Neutrophil (primary cell): ENCODE measurements at regions not wholly inside any gene's neighbourhood (a gene's known extent, or its start where the extent isn't known, plus 50 kb on each side); places are given as distances from the start of the nearest gene placed in this dataset.

Experiments used
- H3K27ac ChIP-seq: fragments of 200-600 bp; sonication (generic); 2 replicates; pipeline ENCODE4 v1.5.1; 2016; ENCODE audit warnings: mild to moderate bottlenecking, moderate library complexity
- H3K27me3 ChIP-seq: fragments of 200-600 bp; sonication (generic); 2 replicates; pipeline ENCODE4 v1.6.0; 2016; ENCODE audit warnings: mild to moderate bottlenecking
- H3K36me3 ChIP-seq: fragments of 200-600 bp; sonication (generic); 2 replicates; pipeline ENCODE4 v1.5.1; 2017
- H3K4me1 ChIP-seq, 2 experiments: fragments of 200-600 bp in 1 of 2; sonication (generic) in 1 of 2; 1 replicate in 1 of 2; 2 replicates in 1 of 2; pipeline versions ENCODE4 v1.5.1 to v1.6.1; 2013 to 2016; ENCODE audit warnings: low read depth in 1 of 2, low read length in 1 of 2, mild to moderate bottlenecking in 1 of 2, moderate library complexity in 1 of 2; ENCODE audit not compliant: control insufficient read depth in 1 of 2, insufficient read depth in 1 of 2
- H3K4me3 ChIP-seq, 2 experiments: fragments of 200-600 bp in 1 of 2; sonication (generic) in 1 of 2; 1 replicate in 1 of 2; 2 replicates in 1 of 2; pipeline ENCODE4 v1.5.1; 2013 to 2016; ENCODE audit warnings: low read depth in 1 of 2, low read length in 1 of 2, mild to moderate bottlenecking in 1 of 2, moderate library complexity in 1 of 2
- H3K9me3 ChIP-seq: fragments of 200-600 bp; sonication (generic); 2 replicates; pipeline ENCODE4 v1.5.1; 2016
- TF ChIP-seq, protein P1 (sequence below): fragments of 200-600 bp; sonication (generic); IDR thresholded peaks from 2 replicates; pipeline ENCODE4 v1.5.1; 2016; ENCODE audit warnings: antibody characterized with exemption

DNA sequence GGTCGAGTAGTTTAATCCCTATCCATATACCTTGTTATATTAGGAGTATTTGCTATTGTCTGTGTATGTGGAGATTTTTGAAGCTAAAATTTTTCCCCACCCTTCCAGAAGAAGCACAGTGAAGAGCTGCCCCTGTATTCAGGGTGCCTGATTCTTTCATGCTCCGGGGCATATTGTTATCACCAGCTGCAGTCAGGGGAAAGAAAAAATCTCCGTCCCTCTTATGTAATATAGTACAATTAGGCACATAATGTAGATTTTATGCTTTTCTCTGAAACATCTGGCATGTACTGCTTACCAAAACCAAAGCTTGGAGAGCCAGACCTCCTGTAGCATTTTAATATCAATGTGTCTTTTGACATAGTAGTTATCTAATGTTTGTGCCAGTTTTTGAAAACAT is 214.9 kb upstream of the EDNRB start:
- H3K36me3 ChIP-seq, result no peaks in the 10 kb centered on the region
- no peaks in the 10 kb centered on the region for H3K27me3 ChIP-seq
- TF ChIP-seq, protein P1, sequence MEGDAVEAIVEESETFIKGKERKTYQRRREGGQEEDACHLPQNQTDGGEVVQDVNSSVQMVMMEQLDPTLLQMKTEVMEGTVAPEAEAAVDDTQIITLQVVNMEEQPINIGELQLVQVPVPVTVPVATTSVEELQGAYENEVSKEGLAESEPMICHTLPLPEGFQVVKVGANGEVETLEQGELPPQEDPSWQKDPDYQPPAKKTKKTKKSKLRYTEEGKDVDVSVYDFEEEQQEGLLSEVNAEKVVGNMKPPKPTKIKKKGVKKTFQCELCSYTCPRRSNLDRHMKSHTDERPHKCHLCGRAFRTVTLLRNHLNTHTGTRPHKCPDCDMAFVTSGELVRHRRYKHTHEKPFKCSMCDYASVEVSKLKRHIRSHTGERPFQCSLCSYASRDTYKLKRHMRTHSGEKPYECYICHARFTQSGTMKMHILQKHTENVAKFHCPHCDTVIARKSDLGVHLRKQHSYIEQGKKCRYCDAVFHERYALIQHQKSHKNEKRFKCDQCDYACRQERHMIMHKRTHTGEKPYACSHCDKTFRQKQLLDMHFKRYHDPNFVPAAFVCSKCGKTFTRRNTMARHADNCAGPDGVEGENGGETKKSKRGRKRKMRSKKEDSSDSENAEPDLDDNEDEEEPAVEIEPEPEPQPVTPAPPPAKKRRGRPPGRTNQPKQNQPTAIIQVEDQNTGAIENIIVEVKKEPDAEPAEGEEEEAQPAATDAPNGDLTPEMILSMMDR, result no peak
- no peak overlapping the region for H3K27ac ChIP-seq
- H3K4me1 ChIP-seq, result peaks cover 4 to 8% of the 10 kb centered on the region in 2 experiments
- no peaks in the 10 kb centered on the region for H3K9me3 ChIP-seq
- no peak overlapping the region for H3K4me3 ChIP-seq

DNA sequence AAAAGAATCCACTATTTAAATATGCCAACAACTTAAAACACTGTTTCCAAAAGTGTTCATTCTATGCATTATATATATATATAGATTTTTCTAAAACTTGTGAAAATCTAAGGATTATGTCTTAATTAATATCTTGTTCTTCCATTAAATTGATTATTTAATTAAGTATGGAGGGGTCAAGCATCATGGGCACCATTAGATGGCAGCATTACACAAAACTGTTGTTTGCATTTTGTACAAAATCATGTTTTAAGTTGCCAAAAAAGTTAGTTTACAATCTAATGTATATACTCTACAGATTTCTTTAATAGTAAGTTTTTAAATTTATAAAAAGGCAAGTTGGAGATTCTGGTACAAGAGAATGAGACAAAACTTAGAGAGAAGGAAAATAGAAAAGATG is 213.2 kb upstream of the EDNRB start:
- Histone ChIP-seq H3K4me1 (no peaks in the 10 kb centered on the region), H3K27ac (no peak overlapping the region), H3K9me3 (no peaks in the 10 kb centered on the region), H3K27me3 (peaks cover 4% of the 10 kb centered on the region), H3K4me3 (no peak overlapping the region), H3K36me3 (no peaks in the 10 kb centered on the region)
- TF ChIP-seq, protein P1, result no peak

DNA sequence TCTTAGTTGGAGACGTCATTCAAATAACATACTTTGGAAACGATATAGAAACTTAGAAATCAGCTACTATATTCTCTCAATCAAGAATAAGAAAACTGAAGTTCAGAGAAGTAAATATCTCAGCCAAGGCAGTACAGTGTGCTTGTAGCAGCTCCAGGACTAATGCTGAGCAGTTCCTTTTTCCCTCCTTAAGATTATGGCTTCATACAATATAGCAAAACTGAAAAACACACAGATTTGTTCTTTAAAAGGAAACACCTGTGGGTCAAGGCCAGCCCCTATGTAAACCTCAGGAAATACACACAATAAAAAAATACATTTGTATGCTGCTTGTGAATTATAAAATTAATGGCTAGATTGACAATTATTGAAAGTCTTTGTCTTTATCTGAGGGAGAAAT is 212.7 kb upstream of the EDNRB start:
- no peaks in the 10 kb centered on the region for H3K9me3 ChIP-seq
- peaks cover 4% of the 10 kb centered on the region for H3K27me3 ChIP-seq
- TF ChIP-seq, protein P1, result no peak
- H3K4me1 ChIP-seq, result no peaks in the 10 kb centered on the region
- no peaks in the 10 kb centered on the region for H3K36me3 ChIP-seq
- H3K4me3 ChIP-seq, result no peak overlapping the region
- H3K27ac ChIP-seq, result no peak overlapping the region

DNA sequence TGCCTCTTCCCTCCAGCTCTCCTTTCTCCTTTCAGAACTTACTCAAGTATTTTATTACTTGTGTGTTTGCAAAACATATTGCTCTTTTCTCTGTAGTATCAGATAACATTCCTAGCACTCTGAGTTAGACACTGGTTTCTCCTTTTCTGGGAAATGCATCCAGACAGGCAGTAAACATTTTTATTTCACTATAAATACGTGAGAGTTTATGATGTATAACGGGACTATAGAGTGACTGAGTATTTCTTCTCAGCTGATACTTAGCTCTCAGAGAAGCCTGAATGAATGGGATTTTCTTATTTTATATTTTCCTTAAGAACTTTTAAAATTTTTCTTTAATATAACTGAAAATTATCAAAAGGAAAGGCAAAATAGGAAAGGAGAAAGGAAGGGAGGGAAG is 211.2 kb upstream of the EDNRB start:
- Histone ChIP-seq H3K27me3 (peaks cover 4% of the 10 kb centered on the region), H3K4me3 (no peak overlapping the region), H3K36me3 (no peaks in the 10 kb centered on the region), H3K4me1 (no peaks in the 10 kb centered on the region), H3K9me3 (no peaks in the 10 kb centered on the region), H3K27ac (no peak overlapping the region)
- TF ChIP-seq, protein P1, result no peak

DNA sequence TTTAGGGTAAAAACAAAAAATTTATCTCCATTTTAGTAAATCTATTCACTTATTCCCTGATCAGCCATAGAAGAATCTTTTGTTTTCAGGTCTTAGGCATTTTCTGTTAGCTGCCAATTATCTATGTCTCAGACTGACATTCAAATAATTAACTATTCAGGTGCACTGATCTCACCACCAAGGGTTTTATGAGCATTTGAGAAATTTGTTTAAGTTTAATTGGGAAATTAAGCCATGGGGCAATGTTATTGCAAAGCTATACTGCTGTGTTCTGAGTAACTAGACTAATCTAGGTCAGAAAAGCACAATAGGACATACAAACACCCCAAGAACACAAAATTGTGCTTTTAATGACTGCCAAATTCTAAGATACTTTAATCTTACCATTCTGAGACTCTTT is 210.7 kb upstream of the EDNRB start:
- Histone ChIP-seq H3K9me3 (no peaks in the 10 kb centered on the region), H3K27ac (no peak overlapping the region), H3K27me3 (peaks cover 4% of the 10 kb centered on the region), H3K36me3 (no peaks in the 10 kb centered on the region), H3K4me3 (no peak overlapping the region), H3K4me1 (no peaks in the 10 kb centered on the region)
- TF ChIP-seq, protein P1, result no peak
